ENCODE measurements at regions not wholly inside any gene's neighbourhood (a gene's known extent, or its start where the extent isn't known, plus 50 kb on each side); places are given as distances from the start of the nearest gene placed in this dataset.
"Not testable (repeated sequence)": the region's sequence is repeated elsewhere in the genome, so short reads cannot be mapped to it uniquely, and the experiment has no call there.

- DNase-seq (ENCODE audit: low spot score) = no peak
Measured at GRCh38 chr15:53843869-53844569, 84.6 kb upstream of the WDR72 start.

DNA sequence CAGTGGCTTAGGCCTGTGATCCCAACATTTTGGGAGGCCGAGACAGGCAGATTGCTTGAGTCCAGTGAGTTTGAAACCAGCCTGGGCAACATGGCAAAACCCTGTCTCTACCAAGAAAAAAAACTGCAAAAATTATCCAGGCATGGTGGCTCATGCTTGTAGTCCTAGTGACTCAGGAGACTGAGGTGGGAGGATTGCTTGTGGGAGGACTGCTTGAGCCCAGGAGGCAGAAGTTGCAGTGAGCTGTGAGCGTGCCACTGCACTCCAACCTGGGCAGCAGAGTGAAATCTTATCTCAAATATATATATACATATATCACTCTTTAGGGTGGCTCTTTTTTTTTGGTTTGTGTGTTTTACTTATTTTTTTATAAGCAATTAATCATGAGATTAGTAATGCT lies 83.7 kb upstream of the WDR72 start:
- DNase-seq (ENCODE audit: low spot score) = no peak

- DNase-seq (ENCODE audit: low spot score) = no peak
Measured at GRCh38 chr15:53841651-53842050, 82.2 kb upstream of the WDR72 start.

GRCh38 chr15:53840681-53841080 lies 81.2 kb upstream of the WDR72 start:
- DNase-seq (ENCODE audit: low spot score) = no peak

- no peak for DNase-seq (ENCODE audit: low spot score)
Measured at GRCh38 chr15:53837263-53837662, 77.8 kb upstream of the WDR72 start.

DNA sequence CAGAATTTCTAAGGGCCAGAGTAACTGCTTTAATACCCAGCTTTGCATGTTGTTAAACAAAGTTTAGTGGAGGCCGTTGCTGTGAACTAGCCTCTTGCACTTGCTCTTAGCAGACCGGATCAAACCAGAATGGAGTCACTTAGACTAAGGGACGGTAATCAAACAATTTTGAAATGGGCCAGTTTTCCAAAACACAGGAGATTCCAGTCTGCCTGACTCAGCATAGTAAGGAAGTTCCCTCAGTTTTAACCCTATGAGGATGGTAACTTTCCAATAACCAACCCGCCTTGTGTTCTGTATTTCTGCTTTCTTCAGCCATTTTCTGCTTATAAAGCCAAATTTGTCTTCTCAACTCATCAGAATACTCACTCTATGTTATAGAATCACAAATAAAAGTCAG lies 77.2 kb upstream of the WDR72 start:
- no peak for DNase-seq (ENCODE audit: low spot score)

DNA sequence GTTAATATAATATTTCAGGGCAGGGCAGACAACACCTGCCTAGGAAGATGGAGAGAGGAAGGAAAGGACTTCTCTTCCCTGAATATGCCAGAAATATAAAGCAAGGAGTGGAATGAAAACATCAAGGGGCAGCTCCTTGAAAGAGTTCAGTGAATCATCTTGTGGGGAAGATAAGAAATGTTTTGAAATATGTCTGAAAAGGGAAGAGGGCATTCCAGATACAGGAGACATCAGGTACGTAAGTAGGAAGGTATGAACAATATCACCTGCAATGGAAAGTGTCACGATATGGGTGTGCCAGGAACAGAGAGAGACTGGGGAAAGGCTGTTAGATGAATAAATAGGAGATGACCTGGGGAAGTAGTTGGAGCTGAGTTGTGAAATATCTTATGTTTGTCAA lies 75.8 kb upstream of the WDR72 start:
- no peak for DNase-seq (ENCODE audit: low spot score)

DNA sequence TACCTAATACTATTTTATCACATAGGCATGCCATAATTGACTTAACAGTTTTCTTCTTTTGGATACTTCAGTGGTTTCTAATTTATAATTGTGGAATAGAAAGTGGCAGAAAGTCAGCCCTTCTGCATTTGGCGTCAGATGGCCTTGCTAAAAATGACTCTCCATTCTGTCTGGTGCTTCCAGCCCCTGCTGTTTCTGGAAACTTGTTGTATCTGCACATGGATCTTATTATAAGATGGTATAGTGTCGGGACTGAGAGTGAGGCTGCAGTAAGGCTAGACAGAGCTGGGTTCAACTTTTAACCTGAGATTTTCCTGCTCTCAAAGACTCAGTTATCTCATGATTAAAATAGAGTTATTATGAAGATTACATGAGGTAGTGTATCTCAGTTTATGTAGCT lies 74.8 kb upstream of the WDR72 start:
- DNase-seq (ENCODE audit: low spot score) = no peak

DNA sequence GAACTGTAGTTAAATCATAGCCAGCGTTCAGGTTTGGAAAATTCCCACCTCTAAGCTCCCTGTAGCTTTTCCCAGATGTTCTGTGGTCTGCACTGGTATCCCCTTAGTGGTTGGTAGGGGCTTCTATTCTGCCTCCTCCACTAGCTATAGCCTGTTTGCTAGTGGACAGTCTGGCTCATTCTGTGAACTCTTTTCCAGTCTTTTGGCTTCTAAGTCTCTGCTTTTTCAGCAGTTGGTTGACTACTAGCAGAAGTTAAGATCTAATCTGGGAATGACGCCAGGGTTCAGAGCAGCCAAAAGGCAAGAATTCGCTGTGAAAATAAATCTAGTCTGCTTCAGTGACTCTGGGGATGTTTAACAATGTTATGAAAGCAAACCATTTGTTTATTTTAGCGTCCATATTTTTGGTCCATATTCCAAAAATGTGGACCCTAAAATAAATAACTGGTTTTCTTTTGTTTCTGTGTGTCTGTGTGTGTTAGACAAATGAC lies 73.7 kb upstream of the WDR72 start:
- DNase-seq (ENCODE audit: low spot score) = no peak

GRCh38 chr15:53831907-53832770 lies 72.7 kb upstream of the WDR72 start:
- DNase-seq (ENCODE audit: low spot score) = no peak

DNA sequence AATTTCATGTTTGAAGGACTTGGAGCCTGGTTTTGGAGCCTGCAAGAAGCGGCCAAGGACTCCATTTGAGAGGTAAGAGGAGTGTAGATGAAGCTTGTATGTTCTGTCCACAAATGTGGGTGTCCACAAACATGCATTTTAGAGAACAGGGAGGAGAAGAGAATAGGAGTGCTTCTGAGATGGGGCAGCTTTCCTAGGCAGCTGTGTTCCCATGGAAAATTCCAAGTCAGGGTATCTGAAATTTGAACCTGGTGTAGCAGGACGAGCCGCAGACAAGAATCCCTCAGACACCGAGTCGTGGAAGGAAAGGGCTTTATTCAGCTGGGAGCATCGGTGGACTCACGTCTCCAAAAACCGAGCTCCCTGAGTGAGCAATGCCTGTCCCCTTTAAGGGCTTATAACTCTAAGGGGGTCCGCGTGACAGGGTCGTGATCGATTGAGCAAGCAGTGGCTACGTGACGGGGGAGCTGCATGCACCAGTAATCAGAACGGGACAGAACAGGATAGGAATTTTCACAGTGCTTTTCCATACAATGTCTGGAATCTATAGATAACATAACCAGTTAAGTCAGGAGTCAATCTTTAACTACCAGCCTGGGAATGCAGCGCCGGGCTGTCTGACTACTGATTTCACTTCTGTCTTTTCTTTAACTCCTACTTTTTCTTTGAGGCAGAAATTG lies 71.4 kb upstream of the WDR72 start:
- no peak for DNase-seq (ENCODE audit: low spot score)

DNA sequence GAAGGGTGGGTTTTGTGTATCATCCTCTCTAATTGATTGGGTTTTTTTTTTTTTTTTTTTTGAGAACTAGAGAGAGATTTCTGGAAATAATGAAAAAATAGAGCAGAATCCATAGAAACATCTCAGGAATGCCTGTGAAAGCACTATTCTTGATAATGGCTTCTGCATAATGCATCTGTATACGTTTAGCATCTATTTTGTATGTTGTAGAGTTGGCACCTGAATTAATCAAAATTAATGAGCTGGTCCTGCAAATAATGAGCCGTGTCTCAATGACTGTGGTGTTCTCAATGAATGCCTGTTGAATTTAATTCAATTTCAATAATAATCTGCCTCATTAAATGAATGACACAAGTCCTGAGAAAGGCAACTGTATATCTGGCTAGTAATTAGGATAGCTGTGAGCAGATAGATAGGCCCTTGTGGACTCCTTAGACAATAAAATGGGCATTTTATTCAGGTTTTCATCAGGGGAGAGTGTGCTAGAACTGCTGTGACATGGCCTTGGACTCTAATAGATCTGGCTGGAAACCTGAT lies 70.5 kb upstream of the WDR72 start:
- DNase-seq (ENCODE audit: low spot score) = no peak

DNA sequence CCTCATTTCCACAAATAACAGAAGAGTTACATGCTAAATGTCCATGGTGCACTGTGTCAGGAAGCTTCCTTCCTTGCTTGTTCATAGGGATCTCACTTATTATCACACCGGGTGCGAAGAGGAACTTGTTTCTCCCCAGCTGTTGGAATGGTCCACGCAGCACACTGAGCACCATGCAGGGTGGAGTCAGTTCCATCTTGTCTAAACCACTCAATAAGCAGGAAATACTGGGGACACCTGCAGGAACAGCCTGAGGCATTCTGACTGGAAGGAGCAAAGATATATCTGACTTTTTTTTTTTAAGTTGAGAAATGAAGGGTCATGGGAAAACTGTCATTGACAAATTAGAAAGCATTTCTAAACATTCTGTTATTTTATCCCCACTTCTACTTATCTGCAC lies 70.0 kb upstream of the WDR72 start:
- DNase-seq (ENCODE audit: low spot score) = no peak

DNA sequence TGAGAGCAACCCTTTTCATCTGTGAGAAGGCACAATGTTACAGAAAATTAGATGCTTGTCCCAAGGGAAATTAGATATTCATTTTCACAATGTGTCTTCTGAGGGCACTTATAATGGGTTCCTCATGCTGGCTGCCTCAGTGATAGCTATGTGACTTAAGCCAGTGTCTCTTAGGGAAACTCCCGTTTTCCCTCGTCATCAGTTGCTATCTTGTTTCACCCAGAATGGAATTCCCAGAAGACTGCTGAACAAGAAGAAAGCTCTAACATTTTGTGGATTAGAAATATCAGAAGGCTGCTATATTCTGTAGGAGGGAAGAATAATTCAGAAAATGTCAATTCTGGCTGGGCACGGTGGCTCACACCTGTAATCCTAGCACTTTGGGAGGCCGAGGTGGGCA lies 67.9 kb upstream of the WDR72 start:
- no peak for DNase-seq (ENCODE audit: low spot score)

DNA sequence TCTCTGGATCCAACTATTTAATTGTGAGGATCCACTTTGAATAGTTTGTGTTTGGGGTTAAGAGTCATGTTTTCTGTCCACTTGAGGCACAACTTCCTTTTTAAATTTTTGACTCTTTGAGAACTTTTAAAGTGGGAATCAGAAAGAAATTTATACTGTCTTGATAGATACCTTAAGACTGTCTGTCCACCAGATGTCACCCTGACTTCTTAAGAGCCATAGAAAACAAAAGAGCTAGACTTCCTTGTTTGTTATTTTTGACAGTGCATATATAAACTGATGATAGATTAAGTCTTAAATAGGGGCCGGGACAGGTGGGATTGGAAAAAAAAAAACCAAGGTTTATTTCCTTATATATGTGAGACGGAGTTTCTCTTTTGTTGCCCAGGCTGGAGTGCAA lies 52.1 kb upstream of the WDR72 start:
- DNase-seq (ENCODE audit: low spot score) = no peak

- DNase-seq (ENCODE audit: low spot score) = not testable (repeated sequence)
Measured at GRCh38 chr15:53810306-53810705, 50.8 kb upstream of the WDR72 start.

Measured in iPS-NIHi11 (cell line).